ENCODE measurements at regions not wholly inside any gene's neighbourhood (a gene's known extent, or its start where the extent isn't known, plus 50 kb on each side); places are given as distances from the start of the nearest gene placed in this dataset.

DNA sequence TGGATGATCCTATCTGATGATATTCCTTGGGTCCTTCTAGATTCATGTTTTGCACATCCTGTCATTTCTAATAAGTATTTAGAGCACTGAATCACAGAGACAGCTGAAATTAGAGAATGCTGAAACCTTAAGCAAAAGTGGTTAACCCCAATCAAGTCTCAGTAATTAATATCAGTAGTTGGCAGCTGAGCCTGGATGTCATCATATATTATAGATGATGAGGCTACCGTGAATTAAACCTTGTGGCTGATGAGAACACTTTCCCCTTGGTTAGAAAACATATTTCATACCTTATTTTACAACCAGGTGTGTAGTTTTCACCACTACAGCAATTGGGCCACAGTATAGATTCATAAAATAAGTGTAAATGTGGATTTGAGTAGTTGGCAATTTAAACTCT, 499.0 kb downstream of the PDGFC start:
- intact Hi-C loops (cut with DNase I), result loop anchor here (10.0 kb wide), 1 partner anchor 502 kb away; the partner anchor contains the start of gene PDGFC
- DNase-seq (ENCODE audit: missing footprints) (no peak), ATAC-seq (no peak)

DNA sequence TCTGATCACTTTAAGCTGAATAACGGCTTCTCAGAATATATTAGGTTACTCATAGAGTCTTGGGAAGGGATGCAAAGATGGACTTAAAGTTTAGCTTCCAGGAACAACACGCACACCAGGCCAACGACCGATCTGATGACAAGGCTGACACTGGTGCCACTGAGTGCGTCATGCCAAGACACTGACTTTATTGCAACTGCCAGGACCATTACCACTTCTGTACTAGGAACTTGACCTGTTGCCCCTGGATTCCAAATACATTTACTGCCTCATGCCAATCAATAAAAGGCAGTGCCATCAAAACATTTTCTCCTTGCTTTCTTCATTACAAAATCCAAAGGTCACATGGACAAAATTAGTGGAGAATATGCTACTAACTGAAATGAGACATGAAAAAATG, 505.9 kb upstream of the CTSO start:
- no peak for DNase-seq (ENCODE audit: missing footprints)
- intact Hi-C loops (cut with DNase I), result no loop called here
- no peak for ATAC-seq

DNA sequence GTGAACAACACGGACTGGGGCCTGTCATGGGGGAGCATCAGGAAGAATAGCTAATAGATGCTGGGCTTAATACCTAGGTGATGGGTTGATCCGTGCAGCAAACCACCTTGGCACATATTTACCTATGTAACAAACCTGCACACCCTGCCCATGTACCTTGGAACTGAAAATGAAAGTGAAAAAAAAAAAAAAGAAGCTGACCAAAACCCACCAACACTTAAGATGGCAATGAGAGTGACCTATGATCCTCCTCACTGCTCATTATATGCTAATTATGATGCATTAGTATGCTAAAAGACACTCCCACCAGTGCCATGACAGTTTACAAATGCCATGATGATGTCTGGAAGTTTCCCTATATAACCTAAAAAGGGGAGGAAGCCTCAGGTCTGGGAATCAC, 503.2 kb upstream of the CTSO start:
- ATAC-seq (no peak), DNase-seq (ENCODE audit: missing footprints) (no peak)
- intact Hi-C loops (cut with DNase I), result no loop called here

DNA sequence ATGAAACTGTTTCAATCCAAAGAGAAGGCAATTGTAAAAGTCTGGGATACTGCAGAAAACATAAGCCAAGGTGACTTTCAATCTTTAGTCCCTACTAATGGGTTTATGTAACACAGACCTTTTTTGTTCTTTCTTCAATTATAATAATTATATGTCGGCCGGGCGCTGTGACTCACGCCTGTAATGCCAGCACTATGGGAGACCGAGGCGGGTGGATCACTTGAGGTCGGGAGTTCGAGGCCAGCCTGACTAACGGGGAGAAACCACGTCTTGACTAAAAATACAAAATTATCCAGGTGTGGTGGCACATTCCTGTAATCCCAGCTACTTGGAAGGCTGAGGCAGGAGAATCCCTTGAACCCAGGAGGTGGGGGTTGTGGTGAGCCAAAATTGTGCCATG, 489.8 kb upstream of the CTSO start:
- DNase-seq (ENCODE audit: missing footprints) (no peak), ATAC-seq (no peak)
- intact Hi-C loops (cut with DNase I), result no loop called here

DNA sequence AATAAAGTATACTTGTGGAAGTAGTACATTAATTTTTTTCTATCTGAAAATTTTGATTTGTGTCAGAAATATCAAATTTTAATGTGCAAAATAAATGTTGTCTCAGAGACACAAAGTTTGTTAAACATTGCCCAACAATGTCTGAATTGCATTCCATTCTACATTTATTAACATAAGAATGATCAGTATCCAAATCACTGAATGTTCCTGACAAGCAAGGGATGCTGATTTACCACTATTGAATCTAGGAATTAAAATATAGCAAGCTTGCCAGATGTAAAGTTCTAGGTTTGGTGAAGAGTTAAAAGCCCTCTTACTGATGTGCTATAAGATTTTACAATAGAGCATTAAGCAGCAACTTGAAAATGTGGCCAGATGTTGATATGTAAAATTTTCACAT, 489.2 kb upstream of the CTSO start:
- intact Hi-C loops (cut with DNase I), result no loop called here
- no peak for DNase-seq (ENCODE audit: missing footprints)
- no peak for ATAC-seq

DNA sequence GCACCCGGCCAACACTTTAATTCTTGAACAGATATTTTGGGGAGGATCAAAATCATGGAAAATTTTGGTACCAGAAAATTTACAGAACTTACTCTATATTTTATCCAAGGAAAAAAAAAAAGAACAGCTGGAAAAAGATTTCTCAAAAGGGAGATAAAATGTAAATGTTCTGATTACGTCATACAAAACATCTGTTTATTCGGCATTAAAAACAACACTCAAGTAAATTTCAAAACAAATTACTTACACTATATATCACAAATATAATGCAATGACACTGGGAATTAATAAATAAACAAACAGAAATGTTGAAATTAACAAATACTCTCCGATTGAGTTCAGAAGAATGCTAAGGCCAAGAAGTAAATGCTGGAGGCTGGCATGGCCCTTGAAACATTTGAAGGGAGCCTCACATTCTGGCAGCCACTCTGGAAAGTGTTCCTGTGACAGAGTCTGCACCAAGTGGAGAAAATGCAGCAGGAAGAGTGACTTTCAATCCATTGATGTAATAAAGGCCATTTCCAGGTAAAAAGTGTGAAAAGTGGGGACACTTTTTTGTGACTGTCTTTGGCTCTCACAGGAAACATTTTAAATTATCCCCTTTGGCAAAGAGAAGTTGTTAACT, 486.0 kb upstream of the CTSO start:
- ATAC-seq, result no peak
- no peak for DNase-seq (ENCODE audit: missing footprints)
- intact Hi-C loops (cut with DNase I), result no loop called here

DNA sequence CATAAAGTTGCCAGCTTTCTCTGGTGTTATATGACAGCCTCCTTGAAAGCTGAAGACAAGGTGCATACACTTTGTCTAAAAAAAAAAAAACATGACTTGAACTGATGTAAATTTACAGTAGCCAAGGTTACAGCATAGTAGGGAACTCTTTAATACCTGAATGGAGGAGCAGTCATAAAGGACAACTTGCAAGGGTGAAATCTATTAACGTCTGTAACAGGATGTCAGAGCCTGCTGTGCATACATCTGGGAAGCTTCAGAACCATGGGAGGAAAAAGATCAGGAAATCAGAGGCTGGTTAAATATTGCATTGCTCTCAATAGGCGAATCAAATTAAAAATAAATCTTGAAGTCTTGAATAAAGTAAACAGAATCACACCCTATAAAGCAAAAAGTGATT, 484.0 kb upstream of the CTSO start:
- DNase-seq (ENCODE audit: missing footprints), result no peak
- no peak for ATAC-seq
- intact Hi-C loops (cut with DNase I), result no loop called here

DNA sequence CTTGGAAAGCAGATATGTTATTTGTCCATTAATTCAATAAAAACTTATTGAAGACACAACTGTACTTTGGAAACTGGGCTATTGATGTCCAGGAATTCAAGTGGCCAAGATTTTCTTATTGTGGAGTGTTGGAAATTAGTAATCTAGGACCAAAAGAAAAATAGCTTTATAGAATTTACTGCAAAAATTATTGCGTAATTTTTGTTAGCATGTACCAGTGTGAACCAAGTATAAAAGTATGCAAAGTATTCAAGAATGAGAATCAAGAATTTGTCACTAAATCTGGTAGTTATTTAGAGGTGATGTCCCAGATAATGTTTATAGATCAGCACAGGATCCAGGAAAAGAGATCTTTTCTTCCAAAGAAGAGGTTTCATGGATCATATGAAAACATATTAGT, 468.9 kb upstream of the CTSO start:
- no peak for DNase-seq (ENCODE audit: missing footprints)
- no peak for ATAC-seq
- intact Hi-C loops (cut with DNase I), result no loop called here

DNA sequence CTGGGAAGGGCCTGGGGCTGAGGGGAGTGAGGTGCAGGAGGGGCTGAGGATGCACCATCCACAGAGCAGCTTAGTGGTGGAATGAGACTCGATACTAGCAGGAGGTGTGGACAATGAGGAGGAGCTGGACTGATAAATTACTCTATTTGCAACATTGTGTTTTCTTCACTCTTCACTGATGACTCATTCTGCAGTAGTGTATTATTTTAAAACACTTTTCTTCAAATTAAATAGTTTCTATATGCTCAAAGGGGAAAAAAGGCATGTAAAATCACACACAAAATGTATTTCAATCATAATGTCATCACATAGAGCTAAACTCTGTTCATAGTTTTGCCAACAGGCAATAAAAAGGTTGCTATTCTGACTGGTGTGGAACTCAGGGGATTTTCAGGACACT, 467.0 kb upstream of the CTSO start:
- intact Hi-C loops (cut with DNase I), result no loop called here
- ATAC-seq, result no peak

DNA sequence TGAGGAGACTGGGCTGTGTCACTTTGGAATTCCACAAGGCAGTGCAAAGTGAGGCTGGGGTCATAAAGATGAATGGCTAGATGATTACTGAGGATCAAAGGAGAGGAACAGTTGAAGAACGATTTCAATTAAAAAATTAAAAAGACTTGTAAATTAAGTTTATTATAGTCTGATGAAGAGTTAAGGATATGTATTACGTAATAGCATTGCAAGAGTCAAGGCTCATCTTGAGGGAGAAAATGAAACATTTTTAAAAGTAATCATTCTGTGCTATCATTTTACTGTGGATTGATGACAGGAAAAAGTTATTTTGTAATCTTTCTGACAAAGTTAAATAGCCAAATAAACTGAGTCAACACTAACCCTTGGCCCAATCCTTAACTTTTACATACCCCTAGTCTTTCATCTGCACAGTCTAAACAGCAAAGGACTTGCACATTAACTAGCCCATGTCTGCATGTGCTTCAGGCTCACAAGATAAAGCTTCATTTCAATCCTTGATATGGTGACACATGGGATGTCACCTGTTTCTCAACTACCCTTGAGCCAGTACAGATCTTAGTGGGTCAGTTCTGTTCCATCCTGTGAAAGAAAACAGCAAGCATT, 465.5 kb upstream of the CTSO start:
- ATAC-seq, result no peak
- no peak for DNase-seq (ENCODE audit: missing footprints)
- intact Hi-C loops (cut with DNase I), result no loop called here

More for the DNA sequence above, 467.0 kb upstream of the CTSO start:
- DNase-seq (ENCODE audit: missing footprints), result no peak

DNA sequence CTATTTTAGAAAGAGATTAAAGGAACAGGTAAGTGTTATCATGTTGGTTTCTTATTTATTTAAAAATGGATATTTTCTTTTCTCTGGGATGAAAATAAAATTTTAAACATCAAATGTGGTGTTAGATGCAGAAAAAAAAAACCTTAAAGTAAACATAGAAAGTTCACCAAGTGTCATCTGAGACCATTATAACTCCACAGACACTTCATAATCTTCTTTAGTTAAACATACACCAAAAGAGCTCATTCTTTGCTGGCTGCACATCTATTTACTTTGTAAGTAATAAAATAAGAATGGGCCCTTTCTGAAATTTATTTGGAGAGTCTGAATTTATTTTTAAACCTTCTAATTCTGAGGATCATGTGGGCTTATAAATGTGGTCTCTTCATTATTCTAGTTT, 460.7 kb upstream of the CTSO start:
- DNase-seq (ENCODE audit: missing footprints) (no peak), ATAC-seq (no peak)
- intact Hi-C loops (cut with DNase I), result no loop called here

DNA sequence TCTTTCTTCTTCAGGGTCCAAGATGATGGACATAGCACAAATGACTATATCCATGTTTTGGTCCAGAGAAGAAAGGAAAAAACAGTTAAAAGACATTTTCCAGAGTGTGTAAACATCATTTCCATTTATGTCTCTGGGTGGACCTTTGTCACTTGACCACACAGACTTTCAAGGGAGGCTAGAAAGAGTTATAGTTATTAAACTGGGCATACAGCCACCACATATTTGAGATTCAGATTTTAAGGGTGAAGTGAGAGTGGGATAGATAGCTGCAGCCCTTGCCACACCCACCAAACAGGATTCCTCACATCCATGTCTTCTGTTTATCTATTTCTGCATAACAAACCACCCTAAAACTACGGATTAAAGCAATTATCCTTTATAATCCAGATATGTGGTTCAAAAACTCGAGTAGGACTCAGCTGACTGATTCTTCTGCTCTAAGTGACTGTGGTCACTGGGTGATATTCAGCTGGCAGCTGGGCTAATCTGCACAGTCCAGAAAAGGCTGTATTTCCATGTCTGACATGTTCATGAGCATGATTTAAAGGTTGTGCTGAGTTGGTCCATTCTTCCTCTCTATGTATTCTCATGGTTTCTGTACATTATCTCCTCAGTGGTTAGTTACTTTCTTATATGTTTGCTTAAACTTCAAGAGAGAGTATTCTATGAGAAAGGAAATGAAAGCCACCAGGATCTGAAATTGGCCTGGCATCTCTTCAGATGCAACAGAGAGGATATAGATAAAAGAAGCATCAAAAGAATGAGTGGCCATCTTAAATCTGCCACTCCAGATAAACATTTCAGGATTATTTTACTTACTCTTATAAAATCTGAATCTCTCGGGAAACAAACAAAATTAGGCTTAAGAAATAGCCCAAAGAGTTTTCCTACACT, 459.8 kb upstream of the CTSO start:
- DNase-seq (ENCODE audit: missing footprints), result no peak
- intact Hi-C loops (cut with DNase I), result no loop called here
- no peak for ATAC-seq

DNA sequence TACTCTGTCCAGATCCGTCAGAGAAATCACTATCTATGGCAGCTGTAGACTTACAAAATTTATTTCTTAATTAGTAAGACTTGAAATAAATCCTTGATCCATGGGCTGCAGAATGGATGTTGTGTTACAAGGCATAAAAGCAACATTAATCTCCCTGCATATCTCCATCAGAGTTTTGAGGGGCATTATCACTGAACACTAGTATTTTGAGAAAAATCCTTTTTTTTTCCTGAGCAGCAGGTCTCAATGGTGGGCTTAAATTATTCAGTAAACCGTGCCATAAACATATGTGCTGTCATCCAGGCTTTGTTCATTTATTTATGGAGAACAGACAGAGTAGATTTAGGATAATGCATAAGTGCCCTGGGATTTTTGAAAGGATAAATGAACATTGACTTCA, 457.9 kb upstream of the CTSO start:
- ATAC-seq, result no peak
- DNase-seq (ENCODE audit: missing footprints), result no peak
- intact Hi-C loops (cut with DNase I), result no loop called here

DNA sequence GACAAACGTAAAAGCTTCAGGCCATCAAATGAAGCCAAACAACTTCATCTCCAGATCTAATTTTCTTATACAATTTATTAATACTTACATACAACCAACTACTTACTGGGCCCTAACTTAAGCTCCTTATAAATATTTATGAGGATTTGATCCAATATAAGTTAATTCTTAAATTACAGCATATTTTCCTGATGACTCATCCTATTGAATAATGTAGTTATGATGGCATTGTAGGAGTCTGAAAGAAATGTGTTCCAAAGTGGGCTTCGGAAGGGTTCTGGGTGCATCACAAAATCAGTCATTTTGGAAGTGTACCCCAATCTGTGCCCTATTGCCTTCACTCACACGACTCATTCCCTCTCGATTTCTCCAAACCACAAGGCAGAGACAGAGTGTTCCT, 455.1 kb upstream of the CTSO start:
- intact Hi-C loops (cut with DNase I), result no loop called here
- ATAC-seq (no peak), DNase-seq (ENCODE audit: missing footprints) (no peak)

DNA sequence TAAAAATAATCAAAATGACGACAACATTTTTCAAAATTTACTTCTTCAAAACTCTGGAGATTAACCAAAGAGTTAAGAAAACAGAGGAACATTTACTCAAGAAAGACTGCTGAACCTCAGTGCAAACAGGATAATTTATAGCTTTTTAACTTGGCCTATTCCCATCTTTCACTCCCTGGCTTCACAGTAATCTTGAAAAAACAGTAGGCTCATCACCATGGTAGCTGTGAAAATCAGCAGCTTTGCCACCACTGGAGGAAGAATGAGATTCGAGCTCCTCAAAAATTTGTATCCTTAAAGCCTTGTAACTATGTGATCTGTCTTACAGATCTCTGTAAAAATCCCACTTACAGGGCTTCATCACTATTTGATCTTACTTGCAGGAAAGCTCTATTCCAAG, 447.7 kb upstream of the CTSO start:
- no peak for DNase-seq (ENCODE audit: missing footprints)
- ATAC-seq, result no peak
- intact Hi-C loops (cut with DNase I), result no loop called here

DNA sequence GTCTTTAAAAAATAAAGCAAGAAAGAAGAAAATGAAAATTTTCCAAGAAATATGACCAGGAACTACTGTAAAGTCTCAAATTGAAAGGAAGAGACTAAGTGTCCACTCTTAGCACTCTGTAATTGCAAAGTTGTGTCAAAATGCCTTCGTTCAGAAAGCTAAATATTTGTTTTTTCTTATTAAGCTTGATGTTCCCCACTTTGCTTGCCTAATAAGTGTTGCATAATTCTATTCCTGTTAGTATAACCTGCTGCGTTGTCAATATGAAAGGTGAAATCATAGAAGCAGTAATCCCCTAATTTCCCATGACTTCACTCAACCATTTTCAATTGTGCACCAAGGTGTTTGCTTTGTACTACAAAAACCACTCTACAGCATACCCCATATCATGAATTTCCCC, 442.9 kb upstream of the CTSO start:
- intact Hi-C loops (cut with DNase I), result no loop called here
- DNase-seq (ENCODE audit: missing footprints), result no peak
- no peak for ATAC-seq

DNA sequence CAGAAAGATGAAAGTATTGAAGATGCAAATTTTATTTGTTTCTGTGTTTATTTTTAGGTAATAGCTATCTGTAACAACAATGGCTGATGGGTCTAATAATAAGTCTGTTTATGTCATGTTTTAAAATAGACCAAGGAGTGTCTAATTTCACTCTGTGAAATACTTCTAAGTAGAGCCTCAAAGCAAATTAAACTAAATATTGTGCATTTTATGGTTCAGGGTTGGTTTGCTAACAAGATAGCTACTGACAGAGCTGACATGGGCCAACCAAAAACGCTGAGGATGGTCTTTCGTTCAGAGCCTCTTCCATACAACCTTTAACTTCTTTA, 437.6 kb upstream of the CTSO start:
- ATAC-seq, result no peak
- intact Hi-C loops (cut with DNase I), result no loop called here
- no peak for DNase-seq (ENCODE audit: missing footprints)

DNA sequence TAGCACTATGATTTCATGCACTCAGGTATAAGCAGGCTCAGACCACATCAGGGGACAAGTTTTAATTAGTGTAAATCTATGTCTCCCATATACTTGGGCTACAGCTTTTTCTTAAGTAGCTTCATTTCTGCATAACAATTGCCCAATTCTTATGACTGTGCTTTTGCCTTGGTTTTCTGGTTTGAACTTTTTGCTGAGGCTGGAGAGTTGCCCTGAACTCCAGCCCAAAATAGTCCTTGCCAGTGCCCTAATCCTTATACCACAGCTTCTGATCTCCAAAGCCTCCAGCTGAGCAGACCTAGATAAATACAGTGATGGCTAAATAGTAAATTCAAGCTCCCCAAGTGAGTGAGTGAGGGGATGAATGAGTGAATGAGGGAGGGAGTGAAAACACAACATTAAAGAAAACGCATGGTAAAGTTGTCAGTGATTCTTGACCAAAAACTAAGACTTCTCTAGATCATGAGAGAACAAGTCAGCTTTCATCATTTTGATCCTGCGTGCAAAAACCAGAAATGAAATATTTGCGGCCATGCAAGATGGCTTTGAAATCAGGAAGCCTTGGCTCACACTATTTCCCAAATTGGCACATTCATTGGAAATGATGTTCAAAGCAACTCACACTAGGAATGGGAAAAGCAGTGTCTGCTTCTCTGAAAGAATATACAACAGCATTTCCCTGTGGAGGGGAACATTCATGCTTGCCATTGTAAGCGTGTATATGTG, 437.1 kb upstream of the CTSO start:
- DNase-seq (ENCODE audit: missing footprints) (no peak), ATAC-seq (no peak)
- intact Hi-C loops (cut with DNase I), result no loop called here

DNA sequence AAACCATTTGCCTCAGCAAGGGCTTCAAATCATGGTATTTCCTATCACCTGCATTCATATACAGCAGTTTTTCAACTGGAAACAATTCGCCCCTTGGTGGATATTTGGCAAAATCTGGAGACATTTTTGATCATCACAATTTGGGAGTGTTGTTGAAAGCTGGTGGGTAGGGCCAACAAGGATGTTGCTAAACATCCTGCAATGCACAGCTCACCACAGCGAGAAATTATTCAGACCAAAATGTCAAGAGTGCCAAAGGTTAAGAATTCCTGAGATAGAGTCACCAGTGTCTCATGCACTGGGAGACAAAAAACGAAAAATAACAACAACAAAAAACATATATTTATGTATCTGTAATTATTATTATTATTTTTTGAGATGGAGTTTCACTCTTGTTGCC, 435.2 kb upstream of the CTSO start:
- intact Hi-C loops (cut with DNase I), result no loop called here
- no peak for ATAC-seq
- no peak for DNase-seq (ENCODE audit: missing footprints)

Data from Right ventricle myocardium inferior (tissue), 1 donor.